COLO668 (cell line): ENCODE measurements at regions not wholly inside any gene's neighbourhood (a gene's known extent, or its start where the extent isn't known, plus 50 kb on each side); places are given as distances from the start of the nearest gene placed in this dataset.
"Not testable (repeated sequence)": the region's sequence is repeated elsewhere in the genome, so short reads cannot be mapped to it uniquely, and the experiment has no call there.

Source experiments
- DNase-seq: peaks from one replicate; lab custom pipeline; 2025; ENCODE audit not compliant: unreplicated experiment; lab: John Stamatoyannopoulos, UW

DNA sequence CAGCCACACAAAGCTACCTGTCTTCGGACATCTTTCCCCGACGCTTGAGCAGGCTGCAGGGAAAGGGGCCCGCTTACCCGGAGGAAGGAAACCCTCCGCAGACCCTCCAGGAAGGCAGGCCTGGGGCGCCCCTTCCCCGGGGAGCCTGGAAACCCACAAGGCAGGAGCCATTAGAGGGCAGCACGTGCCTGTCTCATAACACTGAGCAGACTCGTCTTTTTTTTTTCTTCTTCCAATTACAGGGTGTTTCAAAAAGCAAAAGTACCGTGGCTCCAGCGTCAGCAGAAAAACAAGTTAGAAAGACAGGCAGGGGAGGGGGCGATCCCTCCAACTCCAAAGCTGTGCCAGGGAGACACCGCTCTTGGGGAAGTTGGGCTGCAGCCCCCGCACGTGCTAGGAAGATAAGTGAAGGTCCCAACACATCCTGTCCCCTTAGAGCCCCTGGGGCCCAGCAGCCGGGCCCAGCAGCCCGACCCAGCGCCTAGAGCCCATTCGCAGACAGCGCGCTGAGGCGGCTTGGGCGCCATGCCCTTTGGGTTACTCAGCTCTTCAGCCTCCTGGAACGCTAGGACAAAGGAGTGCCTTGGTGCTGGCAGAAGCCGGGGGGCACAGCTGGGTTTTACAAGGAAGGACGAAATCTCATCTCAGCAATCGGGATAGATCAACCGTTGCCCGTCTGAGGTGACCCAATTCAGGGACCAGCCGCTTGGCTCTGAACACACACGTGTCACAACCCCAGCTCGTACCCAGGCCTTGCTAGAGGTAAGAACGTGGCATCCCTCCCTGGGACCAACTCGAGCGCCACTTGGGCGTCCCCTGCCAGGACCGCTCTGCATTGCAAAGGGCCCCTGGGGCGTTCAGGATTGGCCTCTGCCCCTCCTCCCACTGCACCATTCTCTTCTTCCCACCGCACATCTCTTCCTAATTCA, 136.3 kb downstream of the LY86 start:
- DNase-seq, result peak; percentile 43

DNA sequence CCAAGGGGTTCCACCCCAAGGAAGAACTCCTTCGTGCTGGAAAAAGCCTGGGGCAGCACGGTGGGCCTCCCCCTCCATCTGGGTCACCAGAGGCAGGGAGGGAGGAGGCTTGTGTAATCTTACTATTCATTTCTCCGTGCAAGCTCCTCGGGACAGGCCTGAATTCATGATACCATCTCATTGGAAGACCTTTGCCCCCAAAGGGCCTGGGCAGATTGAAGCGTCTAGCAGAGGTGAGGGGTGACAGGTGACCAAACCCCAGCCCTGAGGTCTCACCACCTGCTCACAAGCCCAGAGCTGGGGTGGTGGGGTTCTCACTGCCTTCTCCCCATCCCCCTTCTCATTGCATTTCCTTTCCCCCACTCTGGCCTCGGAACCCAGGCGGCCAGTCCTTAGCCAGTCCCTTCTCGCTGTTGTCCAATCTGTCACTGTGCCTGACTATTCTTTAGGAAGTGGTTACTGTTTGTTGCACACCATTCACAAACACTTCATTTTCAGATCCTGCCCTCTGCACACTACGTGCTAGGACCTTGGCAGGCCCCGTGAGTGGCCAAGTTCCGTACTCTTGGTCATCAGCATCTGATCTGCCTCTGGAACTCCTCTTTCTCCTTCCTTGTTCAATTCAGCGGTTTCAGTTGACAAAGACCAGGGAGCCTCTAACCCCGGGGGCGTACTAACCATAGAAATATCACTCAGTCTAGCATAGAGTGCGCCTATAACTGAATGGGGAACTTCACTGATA, 137.1 kb downstream of the LY86 start:
- no peak for DNase-seq

GRCh38 chr6:6728169-6728941, 139.8 kb downstream of the LY86 start:
- DNase-seq, result no peak

DNA sequence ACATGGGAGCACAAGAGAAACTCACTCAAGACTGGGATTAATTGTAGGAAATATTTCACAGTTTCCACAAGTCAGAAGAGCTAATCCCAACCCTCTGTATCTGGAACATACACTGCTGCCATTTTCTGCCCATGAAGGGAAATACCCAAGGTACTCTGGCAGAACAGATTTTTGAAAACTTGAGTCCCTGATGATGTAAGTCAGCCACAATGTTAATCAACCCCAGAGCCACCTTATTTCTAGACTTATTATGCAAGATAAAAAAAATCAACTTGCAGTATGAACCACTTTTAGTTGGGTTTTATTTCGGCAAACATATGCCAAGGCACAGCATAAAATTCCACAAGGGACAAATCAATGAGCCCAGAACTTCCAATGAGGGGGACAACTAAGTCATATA, 141.5 kb downstream of the LY86 start:
- no peak for DNase-seq

DNA sequence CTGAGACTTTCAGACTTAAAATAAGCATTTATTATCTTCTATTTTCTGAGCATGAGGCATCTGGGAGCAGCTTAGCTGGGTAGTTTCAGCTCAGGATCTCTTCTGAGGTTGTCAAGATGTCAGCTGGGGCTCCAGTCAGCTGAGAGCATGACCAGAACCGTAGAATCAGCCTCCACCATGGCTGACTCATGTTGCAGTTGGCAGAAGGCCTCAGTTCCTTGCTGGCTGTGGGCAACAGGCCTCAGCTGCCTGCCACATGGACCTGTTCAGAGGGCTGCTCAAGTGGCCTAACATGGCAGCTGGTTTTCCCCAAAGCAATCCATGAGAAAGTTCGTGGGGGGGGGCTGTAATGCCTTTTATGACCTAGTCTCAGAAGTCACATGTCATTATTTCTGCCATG, 142.3 kb downstream of the LY86 start:
- DNase-seq, result no peak

- no peak for DNase-seq
These were observed 146.3 kb downstream of the LY86 start for GRCh38 chr6:6734479-6735465.

DNA sequence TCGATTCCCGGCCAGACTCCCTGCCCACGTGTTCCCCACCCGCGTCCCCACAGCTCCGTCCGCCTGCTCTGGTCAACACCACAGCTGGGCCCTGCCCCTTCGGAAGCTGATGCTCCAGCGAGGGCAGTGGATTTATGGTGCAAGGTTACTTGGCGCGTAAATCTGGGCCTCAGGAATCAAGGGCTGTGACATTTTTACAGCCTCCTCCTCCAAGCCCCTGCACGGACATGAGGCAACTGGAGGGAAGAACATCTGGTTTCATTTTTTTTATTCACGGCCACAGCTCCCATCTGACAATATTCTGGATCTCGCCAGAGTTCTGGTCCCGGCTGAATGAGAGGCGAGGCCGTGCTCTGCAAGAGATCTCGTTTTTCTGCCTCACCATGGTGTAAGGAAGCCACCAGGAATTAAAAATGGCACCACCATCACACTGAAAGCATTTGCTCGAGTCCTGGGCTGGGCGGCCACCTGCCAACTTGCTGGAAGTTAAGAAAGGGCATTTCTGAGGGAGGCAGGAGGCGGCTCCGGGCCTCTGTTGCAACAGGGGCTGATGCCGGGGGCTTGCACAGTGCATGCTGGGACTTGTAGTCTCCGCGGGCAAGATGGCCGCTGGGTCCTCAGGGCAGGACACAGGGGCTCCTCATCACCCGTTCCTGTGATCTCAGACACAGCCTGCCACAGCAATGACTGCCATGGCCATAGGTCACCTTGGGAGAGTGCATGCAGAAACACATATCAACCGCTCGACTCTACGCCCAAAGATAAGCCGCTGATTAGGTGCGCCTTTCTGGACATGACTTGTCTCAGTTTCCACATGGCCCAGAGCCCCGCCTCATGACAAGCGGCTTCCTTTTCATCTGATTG, 148.5 kb downstream of the LY86 start:
- DNase-seq, result no peak

- DNase-seq, result no peak
These were observed 149.2 kb downstream of the LY86 start for GRCh38 chr6:6737671-6738070.

- DNase-seq, result no peak
These were observed 149.6 kb downstream of the LY86 start for GRCh38 chr6:6738108-6738507.

GRCh38 chr6:6738922-6739716, 150.6 kb downstream of the LY86 start:
- no peak for DNase-seq

DNA sequence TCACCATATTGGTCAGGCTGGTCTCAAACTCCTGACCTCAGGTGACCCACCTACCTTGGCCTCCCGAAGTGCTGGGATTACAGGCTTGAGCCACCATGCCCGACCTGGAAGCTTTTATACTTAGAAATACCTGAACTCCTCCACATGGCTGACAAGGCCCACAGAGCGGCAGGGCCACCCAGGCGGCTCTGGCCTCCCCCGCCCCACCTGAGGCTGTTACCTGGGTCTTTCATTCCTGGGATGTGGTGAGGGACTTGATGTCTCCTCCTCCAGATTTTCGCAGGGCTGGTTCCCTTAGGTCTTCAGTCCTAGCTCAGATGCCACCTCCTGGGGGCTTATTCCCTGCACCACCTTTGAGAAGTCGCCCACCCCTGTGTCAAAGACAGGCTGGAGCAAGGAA, 152.1 kb downstream of the LY86 start:
- no peak for DNase-seq

DNA sequence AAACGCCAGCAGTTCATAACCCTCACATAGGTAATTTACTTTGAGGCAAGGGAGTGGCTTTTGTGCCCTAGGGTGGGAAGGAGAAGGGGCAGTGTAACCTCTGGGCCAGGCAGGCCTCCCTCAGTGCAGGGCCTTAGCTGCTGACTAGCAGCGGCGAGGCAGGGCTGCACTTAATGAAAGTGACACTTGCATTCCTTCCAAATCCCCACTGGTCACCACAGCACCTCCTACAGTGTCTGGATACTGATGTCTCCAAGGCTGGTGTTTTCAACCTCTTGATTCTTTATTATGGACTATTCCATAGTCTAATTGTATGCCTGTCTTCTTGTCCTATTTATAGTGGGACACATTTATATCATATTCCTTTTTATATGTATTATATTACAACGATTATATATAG, 152.7 kb downstream of the LY86 start:
- no peak for DNase-seq

DNA sequence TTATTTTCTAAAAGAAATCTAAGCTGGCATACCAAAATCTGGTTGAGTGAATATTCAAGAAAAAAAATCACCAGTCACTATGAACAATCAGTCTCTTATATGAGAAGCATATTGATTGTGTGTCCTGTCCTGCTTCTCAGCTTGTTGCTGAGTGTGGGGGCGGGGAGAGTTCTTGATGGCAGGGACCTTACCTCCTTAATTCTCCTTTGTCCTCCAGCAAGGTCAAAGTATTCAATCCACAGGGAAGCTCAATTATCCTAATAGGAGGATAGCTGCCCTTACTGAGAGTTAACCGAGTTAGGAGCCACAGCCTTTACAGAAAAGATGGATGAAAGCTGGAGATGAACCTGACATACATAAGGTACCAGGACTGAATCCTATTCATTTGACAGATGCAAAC, 154.0 kb downstream of the LY86 start:
- no peak for DNase-seq

- DNase-seq, result no peak
These were observed 156.0 kb downstream of the LY86 start for GRCh38 chr6:6744551-6744950.

- not testable (repeated sequence) for DNase-seq
These were observed 157.3 kb downstream of the LY86 start for GRCh38 chr6:6745637-6746332.

GRCh38 chr6:6746333-6746969, 157.9 kb downstream of the LY86 start:
- no peak for DNase-seq

DNA sequence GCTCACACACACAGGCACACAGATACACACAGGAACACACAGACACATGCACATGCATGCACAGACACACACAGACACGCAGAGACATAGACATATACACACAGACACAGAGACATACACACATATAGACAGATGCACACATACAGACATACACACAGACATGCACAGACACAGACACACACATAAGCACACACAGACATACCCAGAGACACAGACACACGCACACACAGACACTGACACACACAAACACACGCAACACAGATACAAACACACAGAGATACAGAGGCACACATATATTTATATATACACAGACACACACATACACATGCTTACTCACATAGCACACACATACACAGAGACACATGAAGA, 158.4 kb downstream of the LY86 start:
- DNase-seq, result no peak

- no peak for DNase-seq
These were observed 158.9 kb downstream of the LY86 start for GRCh38 chr6:6747371-6747770.
